Activated T-cell treated with anti-CD3 and anti-CD28 coated beads, Interleukin-2, amount 50 U/mL, for 1 hour (primary cell): ENCODE measurements at regions not wholly inside any gene's neighbourhood (a gene's known extent, or its start where the extent isn't known, plus 50 kb on each side); places are given as distances from the start of the nearest gene placed in this dataset.
"Not testable (repeated sequence)": the region's sequence is repeated elsewhere in the genome, so short reads cannot be mapped to it uniquely, and the experiment has no call there.

Experiments
- DNase-seq: peaks from one replicate; pipeline ENCODE4 v3.0.0-alpha.2; 2020

GRCh38 chr14:87286826-87287225, 706.2 kb downstream of the GALC start:
- no peak for DNase-seq

GRCh38 chr14:87286191-87286590, 706.8 kb downstream of the GALC start:
- no peak for DNase-seq

- no peak for DNase-seq
These were observed 707.5 kb downstream of the GALC start for GRCh38 chr14:87285506-87285905.

GRCh38 chr14:87283547-87283946, 709.4 kb downstream of the GALC start:
- DNase-seq: no peak

- no peak for DNase-seq
These were observed 710.7 kb downstream of the GALC start for GRCh38 chr14:87282266-87282665.

GRCh38 chr14:87278415-87278814, 714.6 kb downstream of the GALC start:
- DNase-seq: no peak

GRCh38 chr14:87271331-87271730, 721.7 kb downstream of the GALC start:
- no peak for DNase-seq

- DNase-seq: no peak
These were observed 724.0 kb downstream of the GALC start for GRCh38 chr14:87268997-87269396.

GRCh38 chr14:87264796-87265195, 728.2 kb downstream of the GALC start:
- DNase-seq: no peak

- DNase-seq: no peak
These were observed 728.7 kb downstream of the GALC start for GRCh38 chr14:87264272-87264785.

- DNase-seq: no peak
These were observed 731.4 kb downstream of the GALC start for GRCh38 chr14:87261621-87262020.

GRCh38 chr14:87260460-87260859, 732.5 kb downstream of the GALC start:
- DNase-seq: no peak

GRCh38 chr14:87257421-87257820, 735.6 kb downstream of the GALC start:
- DNase-seq: no peak

GRCh38 chr14:87255058-87255457, 737.9 kb downstream of the GALC start:
- DNase-seq: no peak

GRCh38 chr14:87254331-87254874, 738.6 kb downstream of the GALC start:
- DNase-seq: no peak

- DNase-seq: not testable (repeated sequence)
These were observed 739.2 kb downstream of the GALC start for GRCh38 chr14:87253791-87254190.

GRCh38 chr14:87252103-87252502, 740.9 kb downstream of the GALC start:
- DNase-seq: no peak

- no peak for DNase-seq
These were observed 742.0 kb downstream of the GALC start for GRCh38 chr14:87251011-87251410.

- no peak for DNase-seq
These were observed 751.8 kb downstream of the GALC start for GRCh38 chr14:87241018-87241768.

GRCh38 chr14:87240319-87240718, 752.7 kb downstream of the GALC start:
- DNase-seq: not testable (repeated sequence)

GRCh38 chr14:87233806-87234384, 759.1 kb downstream of the GALC start:
- DNase-seq: no peak

- DNase-seq: no peak
These were observed 759.7 kb downstream of the GALC start for GRCh38 chr14:87233266-87233665.

- no peak for DNase-seq
These were observed 761.5 kb downstream of the GALC start for GRCh38 chr14:87231336-87232026.

- no peak for DNase-seq
These were observed 762.3 kb downstream of the GALC start for GRCh38 chr14:87230726-87231125.
